GM18511 (cell line): ENCODE measurements at regions not wholly inside any gene's neighbourhood (a gene's known extent, or its start where the extent isn't known, plus 50 kb on each side); places are given as distances from the start of the nearest gene placed in this dataset.
"Not testable (repeated sequence)": the region's sequence is repeated elsewhere in the genome, so short reads cannot be mapped to it uniquely, and the experiment has no call there.

Experiments
- ATAC-seq: cut with Tn5 transposase; IDR thresholded peaks from one replicate; pipeline ENCODE4 v1.9.1; 2021; ENCODE audit warnings: mild to moderate bottlenecking, moderate library complexity; ENCODE audit not compliant: unreplicated experiment

- ATAC-seq, result no peak
Observed at GRCh38 chr9:26261503-26262330, 583.5 kb upstream of the TUSC1 start.

- no peak for ATAC-seq
Observed at GRCh38 chr9:26260238-26260637, 582.0 kb upstream of the TUSC1 start.

GRCh38 chr9:26247861-26248260, 569.6 kb upstream of the TUSC1 start:
- ATAC-seq, result no peak

GRCh38 chr9:26244661-26245451, 566.6 kb upstream of the TUSC1 start:
- ATAC-seq, result no peak

GRCh38 chr9:26243726-26244125, 565.5 kb upstream of the TUSC1 start:
- no peak for ATAC-seq

- no peak for ATAC-seq
Observed at GRCh38 chr9:26243029-26243697, 564.9 kb upstream of the TUSC1 start.

- ATAC-seq, result no peak
Observed at GRCh38 chr9:26240020-26240419, 561.8 kb upstream of the TUSC1 start.

GRCh38 chr9:26237256-26237655, 559.0 kb upstream of the TUSC1 start:
- no peak for ATAC-seq

- no peak for ATAC-seq
Observed at GRCh38 chr9:26234865-26235264, 556.6 kb upstream of the TUSC1 start.

GRCh38 chr9:26231391-26231790, 553.1 kb upstream of the TUSC1 start:
- ATAC-seq, result no peak

- ATAC-seq, result no peak
Observed at GRCh38 chr9:26229324-26230054, 551.2 kb upstream of the TUSC1 start.

GRCh38 chr9:26228273-26228672, 550.0 kb upstream of the TUSC1 start:
- ATAC-seq, result no peak

- no peak for ATAC-seq
Observed at GRCh38 chr9:26221290-26221689, 543.0 kb upstream of the TUSC1 start.

GRCh38 chr9:26220367-26220766, 542.1 kb upstream of the TUSC1 start:
- ATAC-seq, result no peak

- no peak for ATAC-seq
Observed at GRCh38 chr9:26219961-26220360, 541.7 kb upstream of the TUSC1 start.

- no peak for ATAC-seq
Observed at GRCh38 chr9:26216702-26217101, 538.5 kb upstream of the TUSC1 start.

GRCh38 chr9:26214713-26215444, 536.6 kb upstream of the TUSC1 start:
- not testable (repeated sequence) for ATAC-seq

GRCh38 chr9:26210338-26210851, 532.2 kb upstream of the TUSC1 start:
- no peak for ATAC-seq

GRCh38 chr9:26205261-26205660, 527.0 kb upstream of the TUSC1 start:
- no peak for ATAC-seq

GRCh38 chr9:26193237-26193636, 515.0 kb upstream of the TUSC1 start:
- ATAC-seq, result no peak
